Activated CD4-positive, alpha-beta T cell treated with anti-CD3 and anti-CD28 coated beads for 48 hours (primary cell): ENCODE measurements at regions not wholly inside any gene's neighbourhood (a gene's known extent, or its start where the extent isn't known, plus 50 kb on each side); places are given as distances from the start of the nearest gene placed in this dataset.

Experiments used
- DNase-seq: peaks from one replicate; pipeline ENCODE4 v3.0.0-alpha.2; 2020

GRCh38 chr20:19807946-19808330, 49.9 kb downstream of the RIN2 start:
- DNase-seq: no peak

DNA sequence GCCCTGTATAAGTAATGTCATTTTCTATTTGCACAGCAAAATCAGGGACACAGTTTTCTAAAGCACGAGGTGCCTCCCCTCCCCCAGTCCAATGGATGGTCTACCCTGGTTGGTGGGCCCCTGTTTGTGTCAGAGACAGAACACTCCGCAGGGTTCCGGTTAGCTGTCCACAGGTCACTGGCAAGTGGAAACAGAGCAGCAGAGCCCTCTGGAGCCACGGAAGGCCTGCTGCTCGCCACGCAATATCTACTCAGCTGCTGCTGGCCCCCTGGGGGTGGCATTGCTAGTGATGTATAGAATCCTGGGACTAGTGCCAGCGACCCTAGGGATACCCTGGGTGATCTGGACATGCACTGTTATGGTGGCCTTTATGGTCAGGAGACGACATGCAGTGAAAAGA, 50.4 kb downstream of the RIN2 start:
- DNase-seq: no peak

- no peak for DNase-seq
Observed at GRCh38 chr20:19809505-19809904, 51.4 kb downstream of the RIN2 start.

DNA sequence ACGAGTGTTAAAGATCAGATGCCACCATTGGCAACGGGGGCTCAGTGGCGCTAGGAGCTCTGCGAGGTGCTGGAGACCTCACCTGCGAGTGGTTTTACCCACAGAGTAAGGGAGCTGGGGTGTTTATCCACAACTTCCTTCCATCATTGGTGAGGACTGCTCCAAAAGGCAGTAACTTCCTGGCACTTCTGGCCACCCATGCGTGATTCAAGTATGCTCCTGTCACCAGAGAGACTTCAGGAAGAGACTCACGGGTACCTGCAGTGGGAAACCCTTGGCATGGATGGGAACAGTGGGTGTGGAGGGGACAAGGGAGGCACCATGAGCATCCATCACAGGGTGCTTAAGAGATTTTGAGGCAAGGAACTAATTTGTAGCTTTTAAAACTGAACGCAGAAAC, 53.2 kb downstream of the RIN2 start:
- no peak for DNase-seq

DNA sequence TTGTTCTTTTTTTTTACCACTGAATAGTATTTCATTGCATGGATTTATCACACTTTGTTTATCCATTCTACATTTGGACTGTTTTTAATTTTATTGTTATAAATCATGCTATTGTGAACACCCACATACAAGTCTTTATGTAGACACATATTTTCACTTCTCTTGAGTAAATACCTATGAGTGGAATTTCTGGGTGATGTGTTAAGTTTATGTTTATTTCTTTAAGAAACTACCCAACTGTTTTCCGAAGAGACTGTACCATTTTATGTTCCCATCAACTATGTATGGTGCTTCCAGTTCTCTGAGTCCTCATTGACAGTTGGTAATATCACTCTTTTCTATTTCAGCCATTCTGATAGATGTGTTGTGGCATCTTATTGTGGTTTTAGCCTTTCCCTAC, 54.0 kb downstream of the RIN2 start:
- no peak for DNase-seq

- no peak for DNase-seq
Observed at GRCh38 chr20:19812696-19813095, 54.6 kb downstream of the RIN2 start.

DNA sequence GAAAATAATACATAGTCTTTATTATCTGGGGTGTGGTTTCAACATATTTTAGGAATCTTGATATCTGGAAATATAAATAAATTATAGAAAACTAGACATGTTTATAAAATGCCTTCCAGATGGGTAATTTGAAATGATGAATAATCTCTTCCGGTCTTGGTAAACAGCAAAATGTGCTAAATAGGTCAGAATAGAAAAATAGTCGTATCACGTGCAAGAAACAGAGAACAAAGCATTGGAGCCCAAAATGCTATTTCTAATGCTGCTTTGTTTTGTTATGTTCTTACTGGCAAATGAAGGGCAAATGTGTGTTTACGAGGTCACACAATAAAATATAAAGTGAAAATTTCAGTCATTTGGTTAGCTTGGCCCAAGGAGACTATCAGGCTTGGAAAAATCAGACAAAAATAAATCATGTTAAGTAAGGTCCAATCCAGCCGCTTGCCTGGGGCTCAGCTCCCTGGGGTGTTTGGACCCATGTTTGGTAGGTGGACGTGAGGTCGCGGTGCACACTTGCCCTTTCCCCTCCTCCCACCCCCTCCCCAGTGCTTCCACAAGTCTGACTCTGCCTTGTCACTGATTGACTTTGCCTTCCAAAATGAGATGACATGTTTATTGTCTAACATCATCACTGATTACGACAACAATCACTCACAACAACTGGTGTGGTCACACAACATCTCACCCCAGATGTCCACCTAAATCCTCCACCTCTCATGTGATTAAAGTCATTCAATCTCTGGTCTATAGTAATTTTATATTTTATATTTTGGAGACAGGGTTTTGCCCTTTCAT, 56.0 kb downstream of the RIN2 start:
- DNase-seq: no peak

- peak; percentile 4 for DNase-seq
Observed at GRCh38 chr20:19815553-19815991, 57.5 kb downstream of the RIN2 start.

GRCh38 chr20:19816386-19816785, 58.3 kb downstream of the RIN2 start:
- no peak for DNase-seq

- no peak for DNase-seq
Observed at GRCh38 chr20:19817017-19817416, 59.0 kb downstream of the RIN2 start.

- DNase-seq: no peak
Observed at GRCh38 chr20:19819149-19819548, 61.1 kb downstream of the RIN2 start.

- DNase-seq: no peak
Observed at GRCh38 chr20:19820555-19821211, 62.6 kb downstream of the RIN2 start.

DNA sequence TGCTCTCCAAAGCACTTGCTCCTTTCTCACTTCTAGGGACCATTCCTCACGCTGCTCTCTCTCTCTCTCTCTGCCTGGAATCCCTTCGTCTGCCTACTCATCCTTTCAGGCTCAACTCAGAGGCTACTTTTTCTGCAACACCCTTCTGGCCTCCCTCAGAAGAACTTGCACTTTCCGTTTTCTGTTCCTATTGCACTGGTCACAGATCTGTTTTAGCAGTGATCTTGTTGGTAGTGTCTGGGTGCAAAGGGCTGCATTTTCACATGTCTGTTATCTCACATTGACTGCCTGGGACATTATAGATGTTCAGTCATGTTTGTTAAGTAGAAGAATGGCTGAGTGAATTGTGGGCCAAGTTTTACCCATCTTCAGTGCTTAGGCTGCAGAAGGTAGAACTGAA, 63.5 kb downstream of the RIN2 start:
- no peak for DNase-seq

- no peak for DNase-seq
Observed at GRCh38 chr20:19823216-19823615, 65.2 kb downstream of the RIN2 start.

- DNase-seq: no peak
Observed at GRCh38 chr20:19823971-19824370, 65.9 kb downstream of the RIN2 start.

DNA sequence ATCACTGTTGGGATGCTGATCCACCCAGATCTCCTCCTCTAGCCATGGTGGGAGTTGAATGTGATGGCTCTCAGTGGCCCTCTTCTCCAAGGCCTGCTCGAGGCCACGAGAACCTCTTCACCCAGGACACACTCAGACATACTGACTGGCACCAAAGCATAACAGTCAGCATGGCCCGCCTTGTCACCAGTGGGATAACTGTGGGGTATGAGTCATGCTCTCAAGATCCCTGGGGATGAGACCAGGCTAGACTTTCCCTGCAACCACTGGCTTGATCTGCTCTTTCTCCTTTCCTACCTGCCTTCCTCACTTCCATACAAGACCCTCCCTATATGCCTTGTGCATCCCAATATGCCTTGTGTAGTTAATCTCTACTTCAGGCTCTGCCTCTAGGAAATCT, 66.8 kb downstream of the RIN2 start:
- DNase-seq: no peak

DNA sequence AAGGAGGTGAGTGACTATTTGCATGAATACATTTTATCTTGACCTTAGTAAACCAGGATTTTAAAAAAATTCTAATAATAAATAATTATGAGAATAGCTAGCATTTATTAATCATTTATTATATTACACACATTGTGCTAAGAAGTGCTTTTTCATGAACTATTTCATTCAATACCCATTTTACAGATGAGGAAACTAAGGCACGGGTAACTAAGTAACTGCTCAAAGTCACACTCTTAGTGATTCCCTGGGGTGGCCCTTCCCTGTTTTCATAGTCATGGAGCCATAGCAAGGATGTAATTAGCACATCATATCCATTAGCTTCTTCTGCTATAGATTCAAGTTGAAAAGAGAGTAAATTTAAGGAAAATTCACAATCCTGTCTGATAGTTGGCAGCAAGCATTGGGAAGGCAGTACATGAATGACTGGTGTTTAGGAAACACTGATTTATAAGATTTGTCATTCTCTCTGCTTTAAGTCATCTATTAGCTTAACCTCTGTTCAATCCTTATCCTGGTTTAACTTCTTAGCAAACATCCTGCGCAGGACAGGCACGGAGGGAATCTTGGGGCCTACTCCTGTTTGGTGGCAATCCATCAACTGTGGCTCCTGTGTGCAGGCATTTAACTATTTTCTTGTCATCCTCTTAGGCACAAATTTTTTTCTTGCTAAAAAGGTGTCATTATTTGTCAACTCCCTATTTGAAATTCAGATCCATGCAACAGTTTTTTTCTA, 68.3 kb downstream of the RIN2 start:
- no peak for DNase-seq

DNA sequence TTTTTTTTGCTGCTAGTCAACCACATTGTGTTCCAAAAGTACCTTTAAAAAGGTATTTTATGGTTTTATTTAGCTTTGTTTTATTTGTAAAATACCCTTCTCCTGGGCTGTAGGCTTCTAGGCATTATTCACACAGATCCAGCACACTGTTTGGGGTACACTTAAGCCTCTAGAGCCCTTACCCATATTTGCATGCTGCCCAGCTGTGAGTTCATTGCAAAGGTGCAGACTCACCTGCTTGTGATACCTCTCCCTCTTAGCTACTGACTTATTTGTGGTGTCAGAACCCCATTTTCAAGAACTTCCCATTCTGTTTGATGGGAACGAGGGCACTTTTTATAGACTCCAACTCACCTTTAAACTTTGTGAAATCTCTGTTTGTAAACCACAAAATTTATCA, 69.8 kb downstream of the RIN2 start:
- no peak for DNase-seq

- peak; percentile 45 for DNase-seq
Observed at GRCh38 chr20:19828232-19828631, 70.2 kb downstream of the RIN2 start.

DNA sequence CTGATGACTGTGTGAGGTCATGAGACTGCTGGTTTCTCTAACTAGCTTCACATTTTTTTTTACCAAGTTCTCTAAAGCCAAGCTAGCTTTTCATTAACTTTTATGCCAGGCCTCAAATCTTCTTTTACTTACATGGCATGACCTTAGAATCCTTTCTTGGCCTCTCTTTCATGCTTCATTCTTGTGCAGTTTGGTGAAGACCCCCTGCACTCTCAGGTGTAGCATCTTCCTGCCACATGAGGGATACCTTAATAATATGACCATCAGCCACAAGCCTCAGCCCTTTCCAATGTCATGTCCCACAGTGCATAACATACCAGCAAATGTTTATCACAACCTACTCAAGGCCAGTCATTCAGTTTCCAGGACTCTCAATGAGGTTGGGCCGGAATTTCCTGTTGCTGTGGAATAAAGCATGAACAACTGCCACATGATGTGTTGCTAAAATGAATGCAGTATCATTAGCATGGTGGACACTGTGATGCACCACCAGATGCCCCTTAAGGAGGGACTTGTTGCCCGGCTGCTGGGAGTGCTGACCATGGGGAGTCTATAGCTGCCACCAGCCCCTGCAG, 72.2 kb downstream of the RIN2 start:
- DNase-seq: no peak

- DNase-seq: peak; percentile 40
Observed at GRCh38 chr20:19832875-19833274, 74.8 kb downstream of the RIN2 start.

- no peak for DNase-seq
Observed at GRCh38 chr20:19833395-19833794, 75.3 kb downstream of the RIN2 start.

GRCh38 chr20:19834287-19834686, 76.2 kb downstream of the RIN2 start:
- no peak for DNase-seq

DNA sequence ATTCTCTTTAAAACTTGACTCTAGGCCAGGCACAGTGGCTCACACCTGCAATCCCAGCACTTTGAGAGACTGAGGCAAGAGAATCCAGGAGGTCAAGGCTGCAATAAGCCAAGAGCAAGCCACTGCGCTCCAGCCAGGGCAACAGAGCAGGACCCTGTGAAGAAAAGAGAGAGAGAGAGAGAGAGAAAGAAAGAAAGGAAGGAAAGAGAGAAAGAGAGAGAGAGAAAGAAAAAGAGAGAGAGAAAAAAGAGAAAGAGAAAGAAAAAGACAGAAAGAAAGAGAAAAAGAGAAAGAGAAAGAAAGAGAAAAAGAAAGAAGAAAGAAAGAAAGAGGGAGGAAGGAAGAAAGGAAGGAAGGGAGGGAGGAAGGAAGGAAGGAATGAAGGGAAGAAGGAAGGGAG, 76.7 kb downstream of the RIN2 start:
- DNase-seq: no peak
